Nephron (organoid): ENCODE measurements at regions not wholly inside any gene's neighbourhood (a gene's known extent, or its start where the extent isn't known, plus 50 kb on each side); places are given as distances from the start of the nearest gene placed in this dataset.

Experiments used
- H3K27ac Mint-ChIP-seq, 3 experiments: 2 replicates each; pipeline ENCODE4 v1.8.0; 2020; ENCODE audit warnings: mixed read lengths in 3 of 3, mild to moderate bottlenecking in 2 of 3, moderate library complexity in 1 of 3
- H3K27me3 Mint-ChIP-seq: 2 replicates; pipeline ENCODE4 v1.8.0; 2021; ENCODE audit warnings: low read depth, mild to moderate bottlenecking, moderate library complexity, mixed read lengths
- H3K36me3 Mint-ChIP-seq: 2 replicates; pipeline ENCODE4 v1.8.0; 2020; ENCODE audit warnings: low read depth, mixed read lengths
- H3K4me1 Mint-ChIP-seq: 2 replicates; pipeline ENCODE4 v1.8.0; 2020; ENCODE audit warnings: mixed read lengths
- H3K4me3 Mint-ChIP-seq, 3 experiments: 2 replicates each; pipeline ENCODE4 v1.8.0; 2020; ENCODE audit warnings: mild to moderate bottlenecking in 3 of 3, mixed read lengths in 3 of 3, moderate library complexity in 2 of 3
- H3K9me3 Mint-ChIP-seq: 2 replicates; pipeline ENCODE4 v1.8.0; 2020; ENCODE audit warnings: mixed read lengths
- CTCF ChIP-seq, 3 experiments: fragments of 200-600 bp; sonication (generic); IDR thresholded peaks; one replicate each; pipeline ENCODE4 v1.5.0; 2021; ENCODE audit warnings: antibody characterized with exemption in 3 of 3; ENCODE audit not compliant: unreplicated experiment in 3 of 3

GRCh38 chr4:184887947-184888346, 62.2 kb upstream of the ACSL1 start:
- no peak overlapping the region for H3K27ac Mint-ChIP-seq
- no peaks in the 10 kb centered on the region for H3K36me3 Mint-ChIP-seq
- no peak overlapping the region for H3K4me3 Mint-ChIP-seq
- peaks cover 10% of the 10 kb centered on the region for H3K27me3 Mint-ChIP-seq
- no peaks in the 10 kb centered on the region for H3K9me3 Mint-ChIP-seq
- TF ChIP-seq CTCF (IDR thresholded peaks at IDR 0.05; ENCODE audit: unreplicated experiment in 3 of 3): no peak
- H3K4me1 Mint-ChIP-seq: no peaks in the 10 kb centered on the region

DNA sequence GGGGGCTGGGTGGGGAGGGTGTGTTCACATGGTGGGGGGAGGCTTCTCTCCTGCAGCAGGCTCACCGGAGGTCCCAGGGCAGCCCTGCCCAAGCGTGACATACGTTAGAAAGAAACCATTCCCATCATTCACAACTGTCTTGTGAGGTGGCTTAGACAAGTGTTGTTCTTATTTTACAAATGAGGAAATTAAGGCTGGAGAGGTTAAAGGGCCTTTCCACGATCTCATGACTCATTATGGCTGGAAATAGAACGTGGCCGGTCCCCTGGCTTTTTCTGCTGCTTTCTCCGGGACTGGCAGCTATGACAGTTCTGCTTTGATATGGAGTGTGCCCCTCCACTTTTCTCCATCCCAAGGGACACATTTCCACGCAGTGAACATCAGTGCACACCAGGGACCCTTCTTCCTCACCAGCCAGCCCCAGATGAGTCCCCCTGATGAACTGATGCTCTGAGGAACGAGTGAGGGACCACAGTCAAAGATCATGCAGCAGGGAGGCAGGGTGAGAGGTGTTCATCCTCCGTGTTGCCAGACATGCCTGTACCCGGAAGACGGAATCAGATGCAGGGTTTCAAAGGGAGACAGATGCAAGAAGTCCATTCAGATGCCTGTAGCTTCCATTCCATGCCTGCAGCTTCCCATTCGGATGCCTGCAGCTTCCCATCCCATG, 64.0 kb upstream of the ACSL1 start:
- no peak overlapping the region for H3K4me3 Mint-ChIP-seq
- no peaks in the 10 kb centered on the region for H3K36me3 Mint-ChIP-seq
- peaks cover 13% of the 10 kb centered on the region for H3K27me3 Mint-ChIP-seq
- no peak overlapping the region for H3K27ac Mint-ChIP-seq
- TF ChIP-seq CTCF (IDR thresholded peaks at IDR 0.05; ENCODE audit: unreplicated experiment in 3 of 3): no peak
- no peaks in the 10 kb centered on the region for H3K4me1 Mint-ChIP-seq
- peaks cover 3% of the 10 kb centered on the region for H3K9me3 Mint-ChIP-seq

DNA sequence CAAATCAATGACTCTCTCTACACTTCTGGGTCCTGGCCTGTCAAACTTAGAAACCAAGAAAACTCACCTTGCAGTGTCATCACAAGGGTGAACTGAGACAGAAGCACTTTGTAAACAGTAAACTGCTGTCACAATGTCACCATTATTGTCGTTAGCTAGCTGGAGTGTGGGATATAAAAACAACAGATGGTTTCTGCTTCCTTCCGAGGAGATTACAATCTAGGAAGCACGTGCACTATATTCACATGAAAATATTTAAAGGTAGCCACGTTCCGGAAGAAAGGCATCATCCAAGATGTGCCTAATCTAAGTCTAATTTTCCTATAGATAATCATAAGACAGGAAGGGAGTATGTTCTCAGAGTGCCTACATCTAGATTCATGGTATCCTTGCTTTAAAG, 64.7 kb upstream of the ACSL1 start:
- H3K27ac Mint-ChIP-seq: no peak overlapping the region
- H3K9me3 Mint-ChIP-seq: peaks cover 3% of the 10 kb centered on the region
- no peak for TF ChIP-seq CTCF (IDR thresholded peaks at IDR 0.05; ENCODE audit: unreplicated experiment in 3 of 3)
- no peaks in the 10 kb centered on the region for H3K36me3 Mint-ChIP-seq
- H3K4me1 Mint-ChIP-seq: no peaks in the 10 kb centered on the region
- no peak overlapping the region for H3K4me3 Mint-ChIP-seq
- H3K27me3 Mint-ChIP-seq: peaks cover 13% of the 10 kb centered on the region

DNA sequence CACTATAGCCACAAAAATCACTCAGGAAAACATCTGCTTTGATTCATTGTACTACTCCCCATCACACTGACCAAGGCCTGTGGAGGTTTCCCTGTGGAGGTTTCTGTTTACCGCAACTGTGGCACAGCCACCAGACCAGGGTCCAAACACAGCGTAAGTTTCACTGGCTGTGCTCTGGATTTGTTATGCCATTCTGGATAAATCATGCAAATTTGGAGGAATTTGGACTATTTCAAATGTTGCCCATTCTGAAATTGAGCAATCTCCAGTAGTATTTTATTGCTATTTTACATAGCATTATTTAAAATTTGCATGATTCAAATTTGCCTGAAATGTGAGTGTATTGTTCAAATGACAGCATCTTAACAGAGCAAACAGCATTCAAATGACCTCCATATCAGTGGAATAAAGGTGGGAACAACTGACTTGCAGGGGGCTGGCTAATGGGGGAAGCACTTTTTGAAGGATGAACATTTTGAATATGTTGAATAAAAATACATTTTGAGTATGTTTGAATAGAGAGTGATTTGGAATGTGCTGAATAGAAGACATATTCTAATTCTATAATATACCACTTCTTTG, 66.1 kb upstream of the ACSL1 start:
- no peaks in the 10 kb centered on the region for H3K4me1 Mint-ChIP-seq
- H3K36me3 Mint-ChIP-seq: no peaks in the 10 kb centered on the region
- peaks cover 3% of the 10 kb centered on the region for H3K9me3 Mint-ChIP-seq
- H3K27me3 Mint-ChIP-seq: peaks cover 12% of the 10 kb centered on the region
- TF ChIP-seq CTCF (IDR thresholded peaks at IDR 0.05; ENCODE audit: unreplicated experiment in 3 of 3): no peak
- no peak overlapping the region for H3K27ac Mint-ChIP-seq
- H3K4me3 Mint-ChIP-seq: no peak overlapping the region

DNA sequence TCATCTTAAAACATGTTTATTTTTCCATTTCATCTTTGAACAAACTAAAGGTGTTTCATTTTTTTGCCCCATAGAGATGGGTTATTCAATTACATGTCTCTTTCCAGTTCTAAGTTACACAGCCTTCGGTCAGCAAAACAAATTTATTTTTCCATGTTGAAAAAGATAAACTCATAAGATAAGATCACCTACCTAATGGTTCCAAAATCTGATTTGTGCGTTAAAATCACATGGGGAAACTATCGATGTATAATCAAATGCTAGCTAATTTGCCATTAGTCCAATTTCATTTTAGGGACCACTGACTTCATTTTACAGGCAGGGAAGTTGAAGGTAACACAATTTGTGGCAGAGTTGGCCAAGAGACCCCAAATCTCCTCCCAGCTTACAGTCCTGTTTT, 67.2 kb upstream of the ACSL1 start:
- no peak for TF ChIP-seq CTCF (IDR thresholded peaks at IDR 0.05; ENCODE audit: unreplicated experiment in 3 of 3)
- Mint-ChIP-seq H3K27me3 (peaks cover 16% of the 10 kb centered on the region), H3K4me3 (no peak overlapping the region), H3K27ac (no peak overlapping the region), H3K4me1 (peaks cover 3% of the 10 kb centered on the region), H3K36me3 (no peaks in the 10 kb centered on the region), H3K9me3 (peaks cover 3% of the 10 kb centered on the region)
